Smooth muscle cell of the brain vasculature (primary cell): ENCODE measurements at regions not wholly inside any gene's neighbourhood (a gene's known extent, or its start where the extent isn't known, plus 50 kb on each side); places are given as distances from the start of the nearest gene placed in this dataset.
"Not testable (repeated sequence)": the region's sequence is repeated elsewhere in the genome, so short reads cannot be mapped to it uniquely, and the experiment has no call there.

Experiments
- DNase-seq: peaks from one replicate; pipeline ENCODE4 v3.0.0-alpha.2; 2012; ENCODE audit warnings: low read depth, low spot score

DNA sequence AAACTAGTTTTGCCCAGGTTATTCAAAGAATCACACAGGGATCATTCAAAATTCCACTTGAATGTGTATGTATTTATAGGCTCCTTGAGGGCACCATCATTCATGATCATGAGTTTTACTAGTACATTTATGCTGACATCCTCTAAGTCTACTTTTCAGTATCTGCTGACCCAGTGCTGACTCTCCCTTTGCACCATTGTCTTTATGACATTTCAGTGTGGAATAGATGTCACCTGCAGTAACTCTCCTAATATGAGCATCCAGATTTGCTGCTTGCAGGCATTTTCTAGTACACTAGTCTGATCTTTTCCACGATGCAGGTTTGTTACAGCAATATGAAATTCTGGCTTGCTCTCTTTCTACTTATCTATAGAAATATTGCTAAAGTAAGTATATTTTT is 1603.5 kb downstream of the SI start:
- DNase-seq: no peak

DNA sequence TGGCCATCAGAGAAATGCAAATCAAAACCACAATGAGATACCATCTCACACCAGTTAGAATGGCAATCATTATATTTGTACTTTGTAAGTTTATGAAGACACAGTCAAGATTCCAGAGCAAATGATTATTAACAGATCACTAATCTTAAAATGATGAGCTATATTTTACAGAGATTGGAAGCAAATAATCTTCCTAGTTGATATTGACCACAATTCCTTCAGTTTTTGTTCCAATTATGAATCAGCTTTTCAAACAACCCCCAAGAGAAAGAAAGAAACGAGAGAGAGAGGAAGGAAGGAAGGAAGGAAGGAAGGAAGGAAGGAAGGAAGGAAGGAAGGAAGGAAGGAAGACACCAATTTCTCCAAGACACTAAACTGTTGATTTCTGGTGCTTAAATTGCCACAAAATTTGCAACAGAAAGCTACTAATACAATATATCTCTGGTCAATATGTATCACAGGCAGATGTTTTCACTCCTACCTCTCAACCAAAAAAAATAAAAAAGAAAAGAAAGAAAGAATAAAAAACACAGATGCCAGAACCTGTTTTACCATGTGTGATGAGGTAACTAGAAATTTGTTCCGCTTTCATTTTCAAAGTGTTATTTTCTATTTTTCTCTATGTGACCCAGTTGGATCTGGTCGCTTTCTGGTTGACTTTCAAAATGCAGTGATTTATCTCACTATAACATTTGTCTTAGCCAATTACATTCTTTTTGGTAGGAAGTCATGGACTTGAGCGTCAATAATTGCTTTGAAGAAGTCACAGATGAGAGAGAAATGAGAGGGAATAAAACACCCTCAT is 1609.6 kb downstream of the SI start:
- no peak for DNase-seq

DNA sequence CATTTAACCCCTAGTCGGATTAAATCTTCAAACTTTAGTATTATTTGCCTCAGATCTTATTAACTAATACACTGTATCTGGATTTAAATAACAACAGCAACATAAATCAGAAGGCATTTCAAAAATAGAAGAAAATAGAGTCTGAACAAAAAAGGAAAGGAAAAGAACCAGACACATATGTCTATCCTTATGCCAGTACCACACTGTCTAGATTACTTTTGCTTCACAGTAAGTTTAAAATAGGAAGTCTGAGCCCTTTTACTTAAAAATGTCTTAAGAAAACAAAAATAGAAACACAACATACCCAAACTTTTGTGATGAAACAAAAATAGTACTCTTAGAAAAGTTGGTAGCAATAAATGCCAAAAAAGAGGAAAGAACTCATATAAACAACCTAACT is 1615.8 kb downstream of the SI start:
- DNase-seq: no peak

DNA sequence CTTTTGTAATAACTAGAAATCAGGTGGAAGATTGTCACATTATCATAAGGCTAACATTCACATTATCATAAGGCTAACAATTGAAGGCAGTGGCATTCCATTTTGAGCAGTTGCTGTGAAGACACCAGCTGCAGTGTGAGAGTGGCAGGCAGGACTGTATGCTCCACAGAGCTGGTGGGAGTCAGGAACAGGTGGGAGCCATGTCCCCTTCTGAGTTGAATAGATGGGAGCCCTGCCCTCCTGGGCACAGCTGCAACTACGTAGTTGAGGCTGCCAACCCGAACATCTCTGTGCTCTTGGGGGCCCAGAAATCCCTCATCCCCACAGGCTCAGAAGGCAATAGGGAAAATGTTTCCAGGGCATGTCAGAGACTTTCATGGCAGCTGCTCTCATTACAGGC is 1627.6 kb downstream of the SI start:
- no peak for DNase-seq

DNA sequence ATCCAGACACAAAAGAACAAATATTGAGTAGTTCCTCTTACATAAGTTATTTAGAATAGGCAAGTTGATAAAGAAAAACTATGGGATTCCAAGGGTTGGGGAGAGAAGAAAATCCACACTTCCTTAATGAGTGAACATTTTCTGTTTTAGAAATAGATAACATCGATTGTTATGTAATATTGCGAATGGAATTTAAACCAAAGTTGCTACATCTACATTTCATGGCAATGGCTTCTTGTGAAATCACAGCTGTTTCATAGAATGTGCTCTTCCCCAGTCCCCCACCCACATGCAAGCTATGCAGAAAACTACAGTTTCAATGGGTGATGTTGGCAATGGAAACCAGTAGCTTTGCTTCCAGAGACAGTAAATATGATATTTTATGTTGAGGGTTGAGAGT is 1639.5 kb downstream of the SI start:
- DNase-seq: no peak

DNA sequence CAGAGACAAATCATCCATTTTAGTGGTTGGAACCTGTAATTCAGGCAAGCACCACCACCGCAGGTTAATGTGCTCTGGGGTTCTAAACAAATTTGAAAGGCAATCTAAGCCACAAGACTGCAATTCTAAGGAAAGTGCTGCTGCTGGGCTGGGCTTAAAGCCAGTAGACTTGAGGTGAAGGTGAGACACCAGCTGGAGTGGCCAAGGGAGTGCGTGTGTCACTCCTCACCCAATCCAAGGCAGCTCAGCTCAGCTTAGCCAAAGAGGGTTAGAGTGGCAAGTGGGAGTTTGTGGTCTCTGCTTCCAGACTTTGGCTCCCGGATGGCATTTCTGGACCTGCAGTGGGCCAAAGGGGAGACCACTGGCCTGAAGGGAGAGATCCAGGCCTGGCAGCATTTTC is 1655.6 kb downstream of the SI start:
- DNase-seq: no peak

DNA sequence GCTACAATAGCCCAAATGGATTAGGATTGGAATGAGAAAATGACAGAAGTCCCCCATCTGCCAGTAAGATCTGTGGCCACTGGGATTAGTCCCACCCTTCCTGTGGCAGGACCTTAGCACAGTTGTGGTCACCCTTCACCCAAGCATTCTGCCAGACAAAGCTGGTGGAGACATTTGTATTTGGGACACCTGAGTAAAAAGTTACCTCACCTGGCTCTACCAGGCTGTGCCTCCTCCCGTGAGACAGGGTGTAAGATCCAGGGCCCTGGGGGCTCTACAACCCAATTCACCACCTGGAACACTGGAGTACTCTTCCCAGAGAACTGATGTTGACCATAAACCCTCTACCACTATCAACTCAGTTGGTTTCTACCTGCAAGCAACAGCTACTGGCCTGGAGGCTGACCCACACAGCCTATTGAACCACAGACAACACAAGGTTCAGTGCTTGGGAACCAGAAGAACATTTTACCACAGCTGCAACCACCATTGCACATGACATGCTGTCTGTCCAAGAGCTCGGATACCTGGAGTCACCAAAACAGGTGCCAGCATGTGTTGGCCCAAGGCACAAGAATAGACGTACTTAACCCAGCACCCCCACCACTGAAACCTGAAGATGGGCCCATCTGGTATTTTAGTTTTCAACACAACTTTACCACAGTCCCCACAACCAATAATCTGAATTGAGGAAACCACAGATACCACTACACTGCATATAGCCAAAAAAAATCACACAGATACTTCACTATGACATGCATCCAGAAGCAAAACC is 1686.7 kb downstream of the SI start:
- DNase-seq: no peak

DNA sequence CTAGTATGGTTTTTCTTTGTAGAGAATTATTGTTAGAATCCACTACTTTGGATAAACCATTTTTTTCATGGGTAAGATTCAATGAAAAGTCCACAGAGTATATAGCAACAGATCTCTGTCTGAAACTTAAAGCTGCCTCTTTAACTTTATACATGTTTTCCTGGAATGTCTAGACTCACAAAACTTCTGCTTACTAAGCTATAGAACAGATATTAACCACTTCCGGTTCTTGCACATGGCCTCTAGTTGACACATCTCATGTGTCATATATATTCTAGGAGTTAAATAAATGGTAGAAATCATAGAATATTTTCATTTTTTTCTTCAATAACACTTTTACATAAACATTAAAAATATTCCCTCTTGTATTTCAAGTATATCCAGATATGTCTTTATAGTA is 1693.9 kb downstream of the SI start:
- DNase-seq: no peak

DNA sequence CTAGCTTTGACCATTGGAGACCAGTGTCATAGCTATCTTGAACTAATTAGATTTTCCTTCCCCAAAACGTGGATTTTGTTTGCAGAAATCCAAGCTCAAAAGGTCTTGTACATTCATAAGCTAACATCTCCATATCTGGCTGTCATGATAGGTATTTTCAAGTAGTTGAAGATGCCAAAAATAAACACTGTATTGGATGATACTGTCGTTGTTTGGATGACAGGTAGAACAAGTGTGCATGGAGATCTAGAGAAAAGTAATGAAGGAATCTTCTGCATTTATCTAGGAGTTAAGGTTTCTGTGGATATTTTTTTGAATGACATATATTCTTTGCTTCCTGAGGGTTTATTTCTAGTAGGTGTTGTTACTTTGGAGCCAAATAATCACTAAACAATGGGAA is 1696.1 kb downstream of the SI start:
- DNase-seq: no peak

DNA sequence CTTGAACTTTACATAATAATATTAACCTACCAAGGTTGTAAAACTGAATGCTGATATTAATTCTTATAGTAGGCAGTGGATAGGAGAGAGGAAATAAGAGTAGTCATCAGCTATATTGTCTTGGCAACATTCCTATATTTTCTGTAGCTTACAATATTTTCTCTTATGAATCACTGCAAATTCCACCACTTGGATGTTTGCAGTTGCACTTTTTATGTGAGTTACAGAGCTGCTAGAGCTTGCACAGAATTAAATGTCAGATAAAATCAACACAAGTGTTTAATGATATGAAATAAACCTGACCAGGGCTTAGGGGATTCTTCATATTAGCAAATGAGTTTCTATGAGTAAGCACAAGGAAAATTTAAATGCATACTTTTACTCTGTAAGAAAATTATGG is 1710.1 kb downstream of the SI start:
- peak; percentile 2 for DNase-seq

DNA sequence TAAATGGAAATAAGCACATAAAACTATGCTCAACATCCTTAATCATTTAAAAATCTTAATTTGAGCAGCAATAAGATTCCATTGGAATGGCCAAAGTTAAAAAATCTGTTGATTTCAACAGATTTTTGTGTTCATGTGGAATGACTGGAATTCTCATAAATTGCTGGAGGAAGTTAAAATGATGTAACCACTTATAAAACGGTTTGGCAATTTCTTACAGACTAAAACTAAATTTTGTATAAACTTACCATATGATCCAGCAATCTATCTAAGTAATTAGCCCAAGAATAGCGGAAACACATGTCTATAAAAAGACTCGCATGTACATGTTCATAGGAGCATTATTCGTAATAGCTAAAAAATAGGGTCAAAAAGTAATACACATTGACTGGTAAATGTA is 1713.6 kb downstream of the SI start:
- DNase-seq: no peak

DNA sequence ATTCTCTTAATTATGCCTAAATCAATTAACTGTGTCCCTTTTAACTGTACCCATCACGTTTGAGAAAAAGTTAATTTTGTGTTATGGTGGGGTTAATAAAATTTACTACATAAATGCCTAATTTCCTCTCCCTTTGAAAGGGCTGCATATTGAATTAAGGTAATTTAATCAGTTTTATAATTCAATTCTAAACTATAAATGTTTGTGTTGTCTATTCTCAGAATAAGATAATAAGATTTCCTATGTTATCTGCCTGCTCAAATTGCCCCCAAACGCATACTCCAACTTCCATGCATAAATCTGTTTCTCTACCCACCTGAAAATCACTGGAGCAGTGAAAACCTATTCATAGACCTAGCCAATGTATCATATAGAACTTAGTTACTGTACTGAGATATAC is 1716.1 kb downstream of the SI start:
- no peak for DNase-seq

DNA sequence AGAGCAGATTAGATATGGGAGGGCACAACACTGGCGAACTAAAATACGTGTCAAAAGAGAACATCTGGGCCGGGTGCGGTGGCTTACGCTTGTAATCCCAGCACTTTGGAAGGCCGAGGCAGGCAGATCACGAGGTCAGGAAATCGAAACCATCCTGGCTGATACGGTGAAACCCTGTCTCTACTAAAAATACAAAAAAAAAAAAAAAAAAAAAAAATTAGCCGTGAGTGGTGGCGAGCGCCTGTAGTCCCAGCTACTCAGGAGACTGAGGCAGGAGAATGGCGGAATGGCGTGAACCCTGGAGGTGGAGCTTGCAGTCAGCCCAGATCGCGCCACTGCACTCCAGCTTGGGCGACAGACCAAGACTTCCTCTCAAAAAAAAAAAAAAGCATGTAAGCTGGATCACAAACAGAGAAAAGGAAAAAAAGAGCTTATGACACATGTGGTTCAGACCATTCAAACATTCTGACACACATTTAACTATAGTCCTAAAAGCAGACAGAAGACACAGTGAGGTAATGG is 1716.9 kb downstream of the SI start:
- not testable (repeated sequence) for DNase-seq

DNA sequence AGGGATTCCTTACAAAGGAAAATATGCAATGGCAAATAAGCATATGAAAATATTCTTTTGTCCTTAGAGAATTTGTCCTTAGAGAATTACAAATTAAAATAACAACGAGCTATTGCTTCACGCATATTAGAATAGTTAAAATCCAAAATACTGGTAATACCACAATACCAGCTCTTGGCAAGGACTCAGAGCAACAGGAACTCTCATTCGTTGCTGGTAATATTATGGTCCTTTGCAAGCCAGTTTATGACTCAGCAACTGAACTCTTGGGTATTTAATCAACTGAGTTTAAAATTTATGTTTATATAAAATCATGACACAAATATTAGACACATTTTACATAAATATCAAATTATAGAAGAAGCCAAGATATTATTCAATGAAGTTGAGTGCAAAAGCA is 1730.4 kb downstream of the SI start:
- DNase-seq: no peak

DNA sequence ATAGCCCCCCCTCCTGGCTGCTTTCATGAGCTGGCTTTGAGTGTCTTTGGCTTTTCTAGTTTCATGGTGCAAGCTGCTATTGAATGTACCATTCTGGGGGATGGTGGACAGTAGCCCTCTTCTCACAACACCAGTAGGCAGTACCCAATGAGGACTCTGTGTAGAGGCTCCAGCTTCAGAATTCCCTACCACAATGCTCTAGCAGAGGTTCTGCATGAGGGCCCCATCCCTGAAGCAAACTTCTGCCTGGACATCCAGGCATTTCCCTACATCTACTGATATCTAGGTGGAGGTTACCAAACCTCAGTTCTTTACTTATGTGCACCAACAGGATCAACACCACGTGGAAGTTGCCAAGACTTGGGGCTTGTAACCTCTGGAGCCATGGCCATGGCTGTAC is 1742.9 kb downstream of the SI start:
- no peak for DNase-seq

DNA sequence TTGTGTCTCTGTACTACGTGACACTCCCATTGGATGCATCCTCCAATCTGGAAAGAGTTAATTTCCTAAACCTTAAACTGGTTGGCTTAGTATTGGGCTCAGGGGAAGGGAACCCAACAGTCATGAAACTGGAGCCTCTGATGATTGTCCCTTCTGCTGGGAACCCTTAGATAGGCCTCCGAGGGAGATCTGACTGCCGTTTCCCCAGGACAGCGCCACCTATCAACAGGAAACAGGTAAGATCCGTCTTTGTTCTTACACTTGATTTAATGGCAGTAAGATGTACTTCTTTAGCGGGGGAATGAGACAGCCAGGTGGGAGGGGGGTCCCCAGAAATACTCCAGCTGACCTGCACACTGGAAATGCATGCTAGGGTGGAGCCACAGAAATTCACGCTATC is 1749.6 kb downstream of the SI start:
- DNase-seq: no peak

DNA sequence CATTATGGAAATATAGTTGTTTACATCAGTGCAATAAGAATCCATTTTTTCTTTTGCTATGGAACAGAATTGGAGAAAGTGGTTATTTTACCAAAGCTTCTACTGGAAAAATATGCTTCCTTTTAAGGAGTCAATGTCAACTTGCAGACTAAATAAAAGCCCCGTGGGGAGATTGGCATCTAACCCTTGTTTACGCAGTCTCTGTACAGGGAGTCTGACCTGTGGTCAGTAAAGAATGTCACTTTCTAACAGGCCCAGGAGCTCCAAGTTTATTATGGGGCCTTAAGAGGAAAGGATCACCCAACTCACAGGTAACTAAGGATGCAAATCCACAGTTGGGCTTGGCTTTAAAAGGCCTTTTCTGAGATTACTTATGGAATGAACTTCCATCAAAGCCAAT is 1751.2 kb downstream of the SI start:
- DNase-seq: peak; percentile 17

DNA sequence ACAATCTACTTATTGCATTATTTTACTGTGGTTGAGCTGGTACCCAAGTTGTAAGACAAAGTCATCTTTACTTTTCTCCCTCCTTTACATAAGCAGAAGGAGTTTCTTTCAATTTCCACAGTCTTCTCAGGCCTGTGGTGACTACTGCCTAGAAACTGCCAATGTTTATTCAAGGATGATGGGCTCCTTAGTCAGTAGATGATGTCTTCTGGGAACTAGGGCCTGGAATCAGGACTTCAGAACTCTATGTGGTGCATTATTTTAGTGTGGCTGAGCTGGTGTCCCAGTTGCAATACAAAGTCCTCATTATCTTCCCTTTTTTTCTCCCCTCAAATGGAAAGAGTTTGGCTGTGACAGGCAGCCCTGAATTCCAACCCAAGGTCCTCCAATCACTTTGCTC is 1762.5 kb downstream of the SI start:
- DNase-seq: no peak

DNA sequence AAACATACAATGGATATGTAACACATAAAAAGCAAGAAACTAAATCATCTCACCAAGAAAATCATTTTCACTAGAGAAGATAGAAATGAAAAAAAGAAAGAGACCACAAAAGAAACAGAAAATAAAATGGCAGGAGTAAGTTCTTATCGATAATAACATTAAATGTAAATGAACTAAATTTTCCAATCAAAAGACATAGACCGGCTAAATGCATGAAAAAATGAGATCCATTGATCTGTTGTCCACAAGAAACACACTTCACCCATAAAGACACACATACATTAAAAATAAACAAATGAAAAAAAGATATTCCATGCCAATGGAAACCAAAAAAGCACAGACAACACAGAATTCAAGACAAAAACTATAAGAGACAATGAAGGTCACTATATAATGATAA is 1771.9 kb downstream of the SI start:
- DNase-seq: no peak

DNA sequence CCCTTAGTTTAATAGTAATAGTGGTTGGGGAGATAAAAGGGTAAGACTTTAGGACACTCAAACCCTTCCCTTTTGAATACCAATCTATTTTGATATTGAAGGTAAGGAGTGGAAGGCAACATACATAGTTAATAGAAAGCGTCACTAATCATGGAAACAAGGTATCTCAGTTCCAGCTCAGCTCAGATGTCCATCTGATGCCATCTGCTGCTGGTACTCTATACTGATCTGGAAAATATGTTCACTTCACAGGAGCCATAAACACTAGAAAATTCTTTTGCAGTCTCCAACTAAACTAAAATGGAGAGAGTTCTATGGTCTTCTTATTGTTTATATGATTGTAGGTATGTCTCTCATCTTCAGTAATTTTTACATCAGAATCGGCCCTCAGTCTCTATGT is 1777.1 kb downstream of the OTOL1 start:
- DNase-seq: no peak

DNA sequence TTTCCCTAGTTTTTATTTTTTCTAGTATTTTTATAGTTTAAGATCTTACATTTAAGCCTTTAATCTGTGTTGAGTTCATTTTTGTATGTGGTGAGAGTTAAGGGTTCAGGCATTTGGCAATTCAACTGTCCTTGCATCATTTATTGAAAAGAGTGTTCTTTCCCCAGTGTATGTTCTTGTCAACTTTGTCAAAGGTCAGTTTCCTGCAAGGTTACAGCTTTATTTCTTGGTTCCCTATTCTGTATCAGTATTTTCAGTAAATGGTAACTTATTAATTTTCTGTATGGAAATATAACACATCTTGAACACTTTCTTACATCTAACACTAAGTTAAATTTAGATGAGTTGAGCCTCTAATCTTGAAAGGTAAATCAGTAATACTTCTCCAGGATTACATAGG is 1770.1 kb downstream of the OTOL1 start:
- no peak for DNase-seq

DNA sequence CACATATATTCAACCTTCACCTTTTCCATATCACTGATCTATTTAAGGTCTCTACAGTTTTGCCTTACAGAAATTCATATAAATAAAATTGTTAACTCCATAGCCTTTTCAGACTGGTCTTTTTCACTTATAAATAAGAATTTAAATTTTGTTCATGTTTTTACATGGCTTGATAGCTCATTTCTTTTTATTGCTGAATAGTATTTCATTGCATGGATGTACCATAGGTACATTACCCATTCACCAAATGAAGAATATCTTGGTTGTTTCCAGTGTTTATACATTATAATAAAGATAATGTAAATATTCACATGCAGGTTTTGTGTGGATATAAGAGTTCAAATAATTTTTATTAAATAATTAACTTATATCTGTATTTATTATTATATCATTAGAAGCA is 1765.0 kb downstream of the OTOL1 start:
- DNase-seq: no peak

DNA sequence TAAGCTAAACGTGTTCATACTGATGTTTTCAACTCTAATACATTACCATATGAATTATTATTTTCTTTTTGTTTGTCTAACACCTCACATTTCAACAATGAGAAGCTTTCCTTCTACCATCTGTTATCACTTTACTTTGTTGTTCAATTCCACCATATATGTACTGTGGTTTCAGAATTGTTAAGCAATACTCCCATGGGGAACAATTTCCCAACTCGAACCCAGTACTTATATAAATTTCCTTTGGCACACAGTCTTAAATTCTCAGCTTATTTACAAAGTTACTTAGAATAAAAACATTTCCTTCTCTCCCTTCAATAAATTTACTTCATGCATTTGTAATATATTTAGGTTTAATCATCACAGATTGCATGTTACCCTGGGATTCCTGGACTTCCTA is 1764.4 kb downstream of the OTOL1 start:
- no peak for DNase-seq
